DMS53 (cell line): ENCODE measurements at regions not wholly inside any gene's neighbourhood (a gene's known extent, or its start where the extent isn't known, plus 50 kb on each side); places are given as distances from the start of the nearest gene placed in this dataset.

ENCODE experiments used
- DNase-seq: peaks from one replicate; lab custom pipeline; 2025; lab: John Stamatoyannopoulos, UW

DNA sequence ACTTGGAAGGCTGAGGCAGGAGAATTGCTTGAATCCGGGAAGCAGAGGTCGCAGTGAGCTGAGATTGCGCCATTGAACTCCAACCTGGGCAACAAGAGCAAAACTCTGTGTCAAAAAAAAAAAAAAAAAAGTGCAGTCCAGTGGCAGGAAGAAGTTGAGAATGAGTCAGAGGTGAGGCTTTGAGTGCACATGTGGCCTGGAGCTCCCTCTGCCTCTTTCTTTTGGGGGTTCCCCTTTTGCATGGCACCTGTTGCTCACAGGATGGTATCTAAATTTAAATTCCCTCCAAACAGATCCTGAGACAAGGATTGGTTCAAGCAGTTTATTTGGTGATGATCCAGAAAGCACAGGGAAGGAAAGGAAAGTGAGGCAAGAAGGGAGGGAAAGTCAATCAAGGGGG, 151.4 kb upstream of the STX18 start:
- no peak for DNase-seq

DNA sequence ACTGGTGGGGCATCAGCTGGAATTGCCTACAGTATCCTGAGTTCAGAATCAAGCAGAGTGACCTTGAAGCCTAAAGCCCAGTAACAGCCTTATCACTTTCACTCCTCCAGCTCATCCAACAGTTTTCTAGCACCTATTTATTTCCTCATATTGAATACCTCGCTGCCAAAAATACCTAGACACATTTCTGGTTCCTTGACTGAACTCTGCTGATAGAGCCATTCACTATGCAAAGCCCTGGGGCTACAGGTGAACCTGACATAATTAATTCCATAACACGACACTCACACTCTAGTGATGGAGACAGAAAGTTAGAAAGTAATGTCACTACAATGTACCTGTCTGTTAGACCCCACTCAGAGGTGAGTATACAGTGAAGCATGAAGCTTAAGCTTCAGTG, 149.0 kb upstream of the STX18 start:
- no peak for DNase-seq

DNA sequence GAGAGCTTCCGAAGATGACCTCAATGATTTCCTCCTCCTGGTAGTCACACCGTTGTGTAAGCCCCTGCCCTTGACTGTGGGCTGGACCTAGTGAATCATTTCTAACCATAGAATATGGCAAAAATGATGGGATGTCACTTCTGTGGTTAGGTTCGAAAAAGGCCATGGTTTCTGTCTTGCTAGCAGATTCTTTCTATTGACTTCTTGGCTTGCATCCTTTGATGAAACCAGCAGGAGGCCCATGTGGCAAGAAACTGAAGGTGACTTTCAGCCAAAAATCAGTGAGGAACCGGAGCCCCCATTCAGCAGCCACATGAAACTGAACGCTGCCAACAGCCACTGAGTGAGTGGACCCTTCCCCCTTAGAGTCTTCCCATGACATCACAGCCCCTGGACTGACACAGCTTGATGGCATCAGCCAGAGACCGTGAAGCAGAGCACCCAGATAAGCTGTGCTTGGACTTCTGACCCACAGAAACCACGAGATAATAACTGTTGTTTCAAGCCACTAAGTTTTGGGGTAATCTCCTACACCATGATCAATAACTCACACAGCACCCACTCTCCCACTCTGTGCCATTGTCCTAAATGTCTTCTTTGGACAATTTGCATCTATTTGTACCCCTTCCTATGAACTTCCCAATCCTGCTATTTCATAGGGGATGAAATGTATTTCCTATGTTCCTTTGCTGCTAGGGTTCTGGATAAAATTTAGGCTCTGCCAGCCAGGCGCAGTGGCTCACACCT, 148.0 kb upstream of the STX18 start:
- DNase-seq, result no peak

DNA sequence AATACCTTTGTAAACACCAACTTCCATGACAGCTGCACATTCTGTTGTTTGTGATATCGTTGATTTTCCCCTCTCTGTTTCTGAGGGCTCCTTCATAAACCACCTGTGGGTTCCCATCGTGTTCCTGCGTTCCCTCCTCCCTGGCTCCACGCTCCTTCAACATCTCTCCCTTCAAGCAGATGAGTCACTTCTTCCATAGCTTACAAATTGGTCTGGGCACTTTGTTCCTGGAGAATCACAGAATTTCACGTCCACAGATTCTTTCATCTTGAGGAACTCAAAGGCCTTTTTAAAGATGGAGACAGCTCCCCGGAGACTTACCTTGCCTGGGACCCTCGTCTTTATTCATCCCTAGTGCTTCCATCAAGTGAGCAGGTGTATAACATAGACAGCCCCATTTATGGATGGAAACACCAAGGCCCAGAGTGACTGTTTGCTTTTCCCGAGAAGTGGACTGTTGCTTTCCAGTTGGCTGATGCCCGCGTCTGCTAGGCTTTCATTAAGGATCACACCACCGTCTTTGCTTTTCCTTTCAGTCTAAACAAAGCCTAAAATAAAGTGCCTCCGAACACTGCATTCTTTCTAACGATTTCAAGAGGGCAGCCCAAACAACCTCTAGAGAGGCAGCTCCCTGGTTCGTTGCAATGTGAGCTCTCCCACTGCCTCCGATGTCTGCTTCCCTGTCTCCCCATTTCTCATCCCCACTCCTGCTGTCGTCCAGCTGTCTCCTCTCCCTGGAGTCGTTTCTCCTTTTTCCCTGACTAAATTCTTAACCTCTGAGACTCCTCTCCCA, 146.3 kb upstream of the STX18 start:
- no peak for DNase-seq

DNA sequence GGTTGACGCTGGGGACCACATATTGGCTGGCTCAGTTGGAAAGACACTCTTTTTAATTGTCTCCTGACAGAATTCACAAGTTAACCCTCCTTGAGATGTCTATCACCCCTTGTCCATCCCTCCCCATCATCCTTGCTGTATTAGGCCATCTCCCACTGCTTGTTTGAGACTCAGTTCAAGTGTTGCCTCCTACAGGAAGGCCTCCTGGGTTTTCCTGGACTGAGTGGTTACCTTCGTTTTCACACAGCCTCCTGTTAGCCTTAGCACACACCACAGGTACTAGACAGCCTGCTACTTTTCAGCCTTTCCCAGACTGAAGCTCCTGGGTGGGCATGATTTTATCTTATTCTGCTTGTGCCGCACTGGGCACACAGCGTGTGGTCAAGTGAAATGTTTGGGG, 145.3 kb upstream of the STX18 start:
- no peak for DNase-seq

DNA sequence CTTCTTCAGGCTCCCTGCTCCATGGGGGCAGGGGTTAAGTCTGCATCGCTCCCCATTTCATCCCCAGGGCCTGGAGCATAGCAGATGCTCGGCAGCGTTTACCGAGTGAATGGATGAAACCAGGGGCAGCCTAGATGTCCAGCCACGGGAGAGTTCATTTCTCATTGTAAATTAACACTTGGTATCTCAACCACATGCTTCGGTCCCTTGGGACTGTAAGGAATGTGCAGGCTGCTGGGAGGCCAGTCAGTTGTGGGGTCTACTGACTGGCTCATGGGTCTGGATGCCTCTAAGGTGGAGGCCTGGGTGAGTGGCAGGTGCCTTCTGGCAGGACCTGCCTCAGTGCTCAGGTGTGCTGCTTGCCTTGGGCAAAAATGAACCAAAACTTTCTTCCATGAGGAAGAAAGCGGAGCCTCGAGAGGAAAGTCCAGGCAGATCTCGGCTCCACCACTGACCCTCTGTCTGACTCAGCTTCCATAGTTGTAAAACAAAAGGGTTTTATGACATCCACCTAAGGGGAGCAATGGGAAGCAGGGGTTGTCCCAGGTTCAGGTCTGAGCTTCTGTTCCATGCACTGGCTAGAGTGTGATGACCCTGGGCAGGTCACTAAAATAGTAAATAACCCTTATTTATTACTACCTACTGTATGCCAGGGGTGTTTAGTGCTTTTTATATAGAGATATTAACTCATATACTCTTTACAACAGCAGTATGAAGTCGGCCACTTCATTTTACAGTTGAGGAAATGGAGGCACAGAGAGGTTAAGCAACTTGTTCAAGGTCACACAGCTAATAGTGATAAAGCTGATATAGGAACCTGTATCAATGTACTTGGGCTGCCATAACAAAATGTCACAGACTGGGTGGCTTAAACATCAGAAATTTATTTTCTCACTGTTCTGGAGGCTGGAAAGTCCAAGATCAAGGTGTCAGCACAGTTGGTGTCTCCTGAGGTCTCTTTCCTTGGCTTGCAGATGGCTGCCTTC, 144.3 kb upstream of the STX18 start:
- DNase-seq, result no peak

DNA sequence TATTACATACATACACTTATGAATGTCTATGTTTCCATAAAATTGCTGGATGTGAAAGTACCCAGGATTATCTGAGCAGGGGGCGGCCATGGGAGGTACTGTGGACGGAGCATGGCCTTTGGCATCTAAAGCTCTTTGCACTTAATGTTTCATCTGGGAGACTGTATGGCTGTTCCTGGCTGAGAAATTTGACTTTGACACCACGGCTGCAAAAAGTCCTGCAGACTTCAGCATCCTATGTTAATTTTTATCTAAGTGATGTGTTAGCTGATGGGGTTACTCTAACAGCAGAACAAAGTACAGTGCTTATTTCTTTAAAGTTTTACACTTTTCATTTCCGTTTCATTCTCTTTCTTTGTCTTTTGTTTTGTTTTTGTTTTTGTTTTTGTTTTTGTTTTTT, 139.8 kb upstream of the STX18 start:
- DNase-seq, result no peak

DNA sequence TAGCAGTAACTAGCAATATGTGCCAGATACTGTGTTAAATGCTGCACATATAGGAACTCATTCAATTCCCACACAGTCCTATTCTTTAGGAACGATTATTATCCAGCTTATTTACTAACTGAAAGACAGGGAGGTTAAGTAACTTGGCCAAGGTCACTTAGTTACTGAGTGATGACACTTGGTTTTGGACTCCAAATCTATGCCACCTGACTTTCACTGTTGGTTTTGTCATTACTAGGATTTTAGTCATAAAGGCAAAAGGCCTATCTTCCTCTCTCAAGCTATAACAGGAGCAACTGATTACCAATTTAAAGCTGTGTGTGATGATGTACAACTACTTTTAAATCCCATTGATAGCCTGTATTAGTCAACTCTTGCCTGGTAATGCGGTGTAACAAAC, 138.9 kb upstream of the STX18 start:
- no peak for DNase-seq

DNA sequence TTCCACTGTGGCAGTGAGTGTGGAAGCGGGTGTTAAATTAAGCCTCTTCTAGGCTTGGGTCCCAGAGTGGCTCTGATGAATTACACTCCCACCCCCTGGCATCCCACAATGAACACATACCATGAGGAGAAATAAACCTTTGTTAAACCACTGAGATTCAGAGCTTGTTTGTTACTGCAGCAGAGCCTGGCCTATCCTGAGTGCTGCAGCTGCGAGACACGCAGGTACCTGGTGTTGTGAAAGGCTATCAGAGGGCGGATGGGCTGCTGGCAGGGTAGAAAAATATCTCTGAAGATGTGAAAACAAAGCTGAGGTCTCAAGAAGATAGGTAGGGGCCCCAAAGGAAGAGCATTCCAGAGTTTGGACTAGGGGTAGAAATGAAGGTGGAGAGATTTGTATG, 138.4 kb upstream of the STX18 start:
- DNase-seq, result no peak

DNA sequence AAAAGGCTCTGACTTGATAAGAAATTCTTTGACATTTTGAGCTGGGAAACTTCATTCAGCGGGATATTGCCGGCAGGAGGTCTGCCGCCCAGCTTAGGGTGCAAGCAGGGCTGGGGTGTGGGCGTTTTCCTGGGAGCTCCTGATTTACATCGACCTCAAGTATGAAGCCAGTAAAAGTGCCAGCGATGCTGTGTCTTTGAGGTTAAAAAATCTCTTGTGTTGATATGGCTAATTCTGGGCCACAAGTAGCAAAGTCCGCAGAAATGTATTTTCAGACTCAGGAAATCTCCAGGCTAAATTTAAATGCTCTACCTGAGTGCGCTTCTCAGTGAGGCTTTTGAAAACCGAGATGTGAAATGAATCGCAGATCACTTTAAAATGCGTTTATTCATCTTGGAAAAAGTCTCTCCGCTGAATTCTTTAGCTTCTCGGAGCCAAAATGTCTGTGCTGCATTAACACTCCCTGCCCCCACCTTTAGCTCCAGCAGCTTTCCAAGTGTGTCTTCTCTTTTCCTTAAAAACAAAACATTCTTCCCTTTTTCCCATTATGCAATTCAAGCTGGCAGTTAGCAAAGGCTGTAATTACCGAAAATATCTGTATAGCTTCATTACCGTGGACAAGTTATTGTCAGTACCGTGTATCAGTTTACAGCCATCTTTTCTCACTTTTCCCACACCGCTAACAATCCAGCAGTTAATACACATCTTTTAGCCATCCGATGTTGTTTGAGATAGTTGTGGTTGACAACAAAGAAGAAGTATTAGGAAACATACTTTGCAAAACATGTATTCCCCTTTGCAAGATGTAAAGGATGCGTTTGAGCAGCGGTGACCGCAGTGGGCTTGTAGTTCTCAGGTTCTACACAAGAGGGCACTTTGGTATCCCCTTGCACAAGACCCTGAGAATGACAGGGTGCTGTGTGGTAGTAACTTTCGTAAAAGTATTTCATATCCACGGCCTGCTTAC, 136.0 kb upstream of the STX18 start:
- DNase-seq, result peak; percentile 41

DNA sequence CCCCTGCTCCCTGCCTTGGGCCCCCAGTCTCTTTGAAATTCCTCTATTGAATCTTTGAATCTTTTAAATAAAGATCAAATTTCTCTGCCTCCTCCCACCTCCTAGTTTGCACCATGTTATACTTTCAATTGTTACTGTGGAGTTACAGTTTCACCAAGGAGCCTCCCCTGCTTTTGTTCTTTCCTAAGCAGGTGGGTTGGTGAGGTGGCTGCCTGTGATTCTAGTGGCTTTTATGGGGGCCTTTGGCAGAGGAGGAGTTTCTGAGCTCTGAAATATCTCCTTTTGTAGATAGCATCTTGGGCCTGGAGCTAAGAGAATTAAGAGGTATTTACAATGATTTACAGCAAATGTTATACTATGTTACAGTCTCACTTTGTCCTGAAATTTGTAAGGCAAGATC, 133.8 kb upstream of the STX18 start:
- DNase-seq, result no peak

DNA sequence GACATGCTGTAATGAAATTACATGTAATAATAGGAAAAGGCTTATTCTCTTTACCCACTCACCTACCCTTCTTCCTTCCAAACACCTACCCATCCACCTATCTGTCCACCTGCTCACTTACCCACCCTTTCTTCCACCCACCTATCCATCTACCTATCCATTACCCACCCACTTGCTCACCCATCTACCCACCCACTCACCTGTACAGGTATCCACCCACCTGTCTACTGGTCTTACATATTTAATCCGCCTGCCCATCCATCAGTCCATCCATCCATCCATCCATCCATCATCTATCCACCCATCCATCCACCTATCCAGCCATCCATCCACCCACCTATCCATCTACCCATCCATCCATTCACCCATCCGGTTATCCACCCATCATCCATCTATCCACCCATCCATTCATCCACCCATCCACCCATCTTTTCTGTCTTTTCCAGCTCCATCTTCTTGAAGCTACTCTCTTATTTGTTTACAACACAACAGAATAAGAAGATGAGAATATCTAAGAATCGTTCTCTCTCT, 133.3 kb upstream of the STX18 start:
- no peak for DNase-seq

DNA sequence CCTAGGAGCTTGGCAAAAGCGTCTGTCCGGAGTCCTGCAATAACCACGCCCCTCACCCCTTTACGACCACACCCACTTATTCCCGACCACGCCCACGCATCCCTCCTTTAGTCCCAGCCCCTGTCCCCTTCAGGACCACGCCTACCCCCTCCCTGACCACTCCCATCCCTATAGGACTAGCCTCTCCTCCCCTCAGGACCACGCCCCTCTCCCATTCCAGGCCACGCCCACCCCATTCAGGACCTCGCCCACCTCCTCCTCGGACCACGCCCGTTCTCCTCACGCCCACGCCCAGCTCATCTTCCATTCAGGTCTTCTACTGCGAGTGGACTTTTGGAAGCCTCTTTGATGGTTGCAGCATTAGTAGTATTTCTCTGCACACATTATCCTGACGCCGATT, 131.2 kb upstream of the STX18 start:
- DNase-seq, result peak; percentile 53

DNA sequence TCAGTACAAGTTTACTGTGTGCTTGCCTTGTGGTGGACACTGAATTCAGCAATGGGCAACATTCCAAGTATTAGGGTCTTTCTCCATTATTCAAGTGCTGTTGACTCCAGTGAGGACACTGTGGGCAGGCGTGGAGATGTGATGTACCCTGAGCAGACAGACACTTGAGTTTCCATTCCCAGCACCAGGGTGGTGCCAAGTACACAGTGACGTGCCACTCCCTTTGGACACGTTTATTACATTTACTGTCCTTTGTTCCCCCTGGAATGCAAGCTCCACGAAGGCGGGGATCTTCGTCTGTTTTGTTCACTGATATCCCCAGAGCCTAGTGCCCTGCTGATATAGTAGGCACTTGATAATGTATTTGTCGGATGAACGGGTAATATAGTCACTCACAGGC, 130.6 kb upstream of the STX18 start:
- no peak for DNase-seq

DNA sequence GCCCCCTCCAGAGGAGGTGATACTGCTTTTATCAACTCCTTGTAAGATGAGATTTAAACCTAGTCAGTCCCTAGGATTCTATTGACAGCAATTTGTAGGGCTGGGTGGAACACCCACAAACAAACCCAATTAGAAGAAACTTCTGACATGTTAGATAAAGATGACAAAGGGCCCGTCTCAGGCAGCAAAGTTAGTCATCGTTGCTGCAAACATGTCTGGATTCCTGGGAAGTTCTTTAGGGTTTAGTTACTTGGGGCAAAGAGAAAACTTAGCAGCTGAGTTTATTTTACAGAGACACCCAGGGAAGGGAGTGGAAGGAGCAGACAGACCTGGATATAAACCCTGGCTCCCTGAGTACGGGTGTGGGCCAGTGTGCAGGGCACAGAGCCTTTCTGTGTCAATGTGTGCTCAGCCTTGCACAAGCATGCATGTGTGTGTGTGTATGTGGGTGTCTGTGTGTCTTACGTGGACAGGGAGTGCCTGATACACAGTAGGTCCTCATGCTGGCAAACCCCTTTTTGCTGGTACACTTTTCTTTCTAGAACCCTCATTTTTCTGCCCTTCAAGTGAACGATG, 130.0 kb upstream of the STX18 start:
- no peak for DNase-seq

DNA sequence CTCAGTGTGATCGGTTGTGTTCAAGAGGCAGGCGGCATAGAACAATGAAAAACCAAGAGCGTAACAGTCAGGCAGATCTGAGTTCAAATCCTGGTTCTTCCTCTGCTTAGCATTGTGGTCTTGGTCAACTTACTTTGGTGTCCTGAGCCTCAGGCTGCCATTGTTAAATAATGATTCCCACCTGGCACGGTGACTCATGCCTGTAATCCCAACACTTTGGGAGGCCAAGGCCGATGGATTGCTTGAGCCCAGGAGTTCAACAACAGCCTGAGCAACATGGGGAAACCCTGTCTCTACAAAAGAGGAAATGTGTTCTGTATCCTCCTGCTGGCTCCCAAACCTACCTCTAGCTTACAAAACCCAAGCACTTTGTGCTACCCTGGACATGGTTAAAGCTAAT, 129.0 kb upstream of the STX18 start:
- DNase-seq, result no peak

DNA sequence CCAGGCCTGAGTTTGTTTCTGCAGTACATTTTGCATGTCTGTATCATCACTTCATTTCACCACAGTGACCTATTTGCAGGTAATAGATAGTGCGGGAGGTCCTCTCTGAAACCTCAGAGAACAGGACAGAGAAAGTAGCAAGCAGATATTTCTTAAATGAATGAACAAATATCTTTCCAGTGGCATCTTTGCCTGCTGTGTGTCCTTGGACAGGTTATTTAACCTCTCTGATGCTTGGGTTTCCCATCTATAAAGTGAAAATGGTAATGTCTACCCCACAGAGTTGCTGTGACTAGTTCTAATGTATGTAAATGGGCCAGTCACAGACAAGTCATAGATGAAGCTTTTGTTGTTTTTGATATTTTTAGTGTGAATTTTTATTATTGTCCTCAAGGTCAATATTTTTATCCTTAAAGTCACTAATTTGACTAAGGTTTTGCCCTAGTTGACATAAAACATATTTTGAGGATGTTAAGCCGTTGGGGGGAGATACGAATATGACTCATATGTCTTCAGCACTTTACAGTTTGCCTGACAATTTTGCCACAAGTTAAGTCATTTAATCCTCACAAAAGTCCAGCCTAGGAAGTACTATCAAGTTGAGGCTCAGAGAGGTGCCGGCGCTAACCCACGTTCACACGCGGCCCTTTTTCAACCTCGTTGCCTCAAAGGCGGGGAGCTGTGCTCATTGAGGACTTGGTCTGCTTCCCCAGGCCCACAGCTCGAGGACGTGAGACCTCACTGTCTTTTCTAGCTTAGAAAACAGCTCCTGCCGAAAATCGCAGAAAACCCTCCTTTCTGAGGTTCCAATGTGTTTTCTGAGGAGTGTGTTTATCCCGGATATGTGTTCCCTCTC, 126.7 kb upstream of the STX18 start:
- no peak for DNase-seq

DNA sequence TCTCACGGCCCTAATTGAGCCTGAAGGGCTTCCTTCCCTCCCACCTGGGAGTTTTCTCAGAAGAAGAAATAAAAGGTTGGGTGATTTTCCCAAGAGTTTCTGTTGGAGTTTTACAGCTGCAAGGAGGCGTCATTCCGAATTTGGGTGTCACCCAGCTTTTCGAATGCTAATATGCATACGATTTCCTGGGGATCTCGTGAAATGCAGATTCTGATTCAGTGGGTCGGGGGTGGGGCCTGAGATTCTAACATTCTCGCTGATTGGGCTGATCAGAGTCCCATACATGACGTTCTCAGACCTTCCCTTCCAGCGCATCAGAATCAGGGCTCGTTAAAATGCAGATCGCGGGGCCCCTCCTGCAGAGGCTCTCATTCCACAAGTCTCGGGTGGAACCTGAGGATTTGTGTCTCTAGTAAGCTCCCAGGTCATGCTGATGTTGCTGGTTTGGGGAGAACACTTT, 125.8 kb upstream of the STX18 start:
- no peak for DNase-seq
